ENCODE measurements at regions not wholly inside any gene's neighbourhood (a gene's known extent, or its start where the extent isn't known, plus 50 kb on each side); places are given as distances from the start of the nearest gene placed in this dataset.

- no peak overlapping the region for H3K4me2 ChIP-seq (ENCODE audit: insufficient read depth in 1 of 2, low read depth in 2 of 2, low read length in 2 of 2)
- H3K56ac ChIP-seq (replicated peaks; ENCODE audit: insufficient read length, low read depth, low read length) = no peak overlapping the region
- H3K79me1 ChIP-seq (ENCODE audit: low read depth, low read length) = no peaks in the 10 kb centered on the region
- no peak overlapping the region for H3K27ac ChIP-seq (ENCODE audit: low read depth, low read length)
- no peak overlapping the region for H3K14ac ChIP-seq (ENCODE audit: insufficient read length)
- no peak overlapping the region for H4K5ac ChIP-seq (ENCODE audit: insufficient read length, low read depth, low read length)
- H4K8ac ChIP-seq (ENCODE audit: extremely low read depth, insufficient read depth, low read length) = no peak overlapping the region
- peak; percentile 62; the same call in 1 of the 2 replicates for TF ChIP-seq TEAD4 (IDR thresholded peaks at IDR 0.05; ENCODE audit: low read depth, low read length)
- TF ChIP-seq EZH2 (IDR thresholded peaks at IDR 0.05; ENCODE audit: low read depth, low read length, severe bottlenecking) = no peak
- H4K20me1 ChIP-seq (replicated peaks in 1 of 2; ENCODE audit: control insufficient read depth in 1 of 2, insufficient read depth in 2 of 2, low read length in 2 of 2) = no peaks in the 10 kb centered on the region
- no peaks in the 10 kb centered on the region for H3K23me2 ChIP-seq (ENCODE audit: low read depth, low read length)
- POLR2A ChIA-PET (ENCODE audit: partially characterized antibody) = no interaction called here
- H3K9ac ChIP-seq (replicated peaks in 1 of 4; ENCODE audit: extremely low read depth in 1 of 4, low read depth in 3 of 4, low read length in 3 of 4) = no peak overlapping the region
- no peaks in the 10 kb centered on the region for H3K36me3 ChIP-seq (ENCODE audit: control insufficient read depth in 2 of 4, insufficient read depth in 4 of 4, low read length in 3 of 4)
- H3K27me3 ChIP-seq (replicated peaks in 1 of 4; ENCODE audit: control insufficient read depth in 3 of 4, extremely low read depth in 1 of 4, insufficient read depth in 3 of 4, low read length in 3 of 4) = no peaks in the 10 kb centered on the region
- 94% methylated on average over 2 of the region's 2 CpGs; no CpG with 5 or more reads in 1 of the 2 experiments for WGBS, 2 experiments (ENCODE audit: extremely low coverage in 1 of 2, insufficient coverage in 1 of 2, insufficient read length in 1 of 2, insufficient replicate concordance in 2 of 2, low coverage in 1 of 2, low lambda C conversion rate in 2 of 2, missing lambda C conversion rate in 1 of 2)
- H3K4me3 ChIP-seq (ENCODE audit: extremely low read depth in 1 of 4, insufficient read depth in 2 of 4, low read depth in 3 of 4, low read length in 4 of 4) = no peak overlapping the region
- no peaks in the 10 kb centered on the region for H3K4me1 ChIP-seq (replicated peaks in 1 of 4; ENCODE audit: control insufficient read depth in 3 of 4, insufficient read depth in 4 of 4, low read length in 3 of 4)
- no peak for DNase-seq (ENCODE audit: low read depth in 1 of 2, low spot score in 2 of 2)
- no peak overlapping the region for H2BK20ac ChIP-seq (ENCODE audit: low read length)
- no peak overlapping the region for H3K23ac ChIP-seq (ENCODE audit: insufficient read length)
- H2AK5ac ChIP-seq (ENCODE audit: low read depth, low read length) = no peak overlapping the region
- CTCF ChIA-PET (ENCODE audit: partially characterized antibody) = no interaction called here
- no peaks in the 10 kb centered on the region for H3K79me2 ChIP-seq (ENCODE audit: control insufficient read depth in 1 of 2, insufficient read depth in 2 of 2, low read length in 2 of 2)
- H2AFZ ChIP-seq (ENCODE audit: low read length) = no peak overlapping the region
- no peak overlapping the region for H2BK12ac ChIP-seq (ENCODE audit: low read depth, low read length)
- H3K4ac ChIP-seq (replicated peaks; ENCODE audit: insufficient read length, low read depth, low read length) = no peak overlapping the region
- H2BK15ac ChIP-seq (ENCODE audit: low read length) = no peak overlapping the region
- no peak overlapping the region for H4K91ac ChIP-seq (replicated peaks; ENCODE audit: insufficient read length, low read length)
- no peak overlapping the region for H2BK120ac ChIP-seq (replicated peaks; ENCODE audit: low read depth, low read length)
- H3K9me3 ChIP-seq (ENCODE audit: insufficient read depth in 2 of 2, low read depth in 1 of 2, low read length in 1 of 2) = peaks cover 0 to 5% of the 10 kb centered on the region in 2 experiments; a peak in 1 of 4 replicates
- H2BK5ac ChIP-seq (ENCODE audit: low read depth, low read length) = no peak overlapping the region
- no peak for FAIRE-seq
- no peak overlapping the region for H3K18ac ChIP-seq (ENCODE audit: extremely low read depth, low read length)
Measured at GRCh38 chr13:74206061-74206561, 71.9 kb upstream of the KLF12 start.
